CD4-positive, alpha-beta T cell treated with Interleukin-10 for 1 hour (primary cell): ENCODE measurements at regions not wholly inside any gene's neighbourhood (a gene's known extent, or its start where the extent isn't known, plus 50 kb on each side); places are given as distances from the start of the nearest gene placed in this dataset.
"Not testable (repeated sequence)": the region's sequence is repeated elsewhere in the genome, so short reads cannot be mapped to it uniquely, and the experiment has no call there.

Source experiments
- DNase-seq: peaks from one replicate; pipeline ENCODE4 v3.0.0-alpha.2; 2020

DNA sequence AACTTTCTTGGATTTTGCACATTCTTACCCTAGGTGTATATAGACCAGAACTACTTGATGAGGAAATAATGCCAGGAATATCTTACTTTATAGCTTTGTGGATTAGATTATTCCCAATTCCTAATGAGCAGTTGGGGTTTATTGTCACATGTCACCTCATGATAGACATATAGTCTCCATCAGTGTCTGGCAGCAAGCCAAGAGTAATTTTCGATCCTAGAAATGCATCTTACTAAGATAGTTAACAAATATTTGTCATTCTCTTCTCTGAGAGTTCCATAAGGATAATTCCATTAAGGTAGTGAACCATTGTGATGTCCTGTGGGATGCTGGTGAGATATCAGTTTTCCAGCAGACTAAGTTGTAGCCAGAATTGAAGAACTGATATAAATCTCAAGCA is 1282.9 kb upstream of the B3GALT2 start:
- no peak for DNase-seq

DNA sequence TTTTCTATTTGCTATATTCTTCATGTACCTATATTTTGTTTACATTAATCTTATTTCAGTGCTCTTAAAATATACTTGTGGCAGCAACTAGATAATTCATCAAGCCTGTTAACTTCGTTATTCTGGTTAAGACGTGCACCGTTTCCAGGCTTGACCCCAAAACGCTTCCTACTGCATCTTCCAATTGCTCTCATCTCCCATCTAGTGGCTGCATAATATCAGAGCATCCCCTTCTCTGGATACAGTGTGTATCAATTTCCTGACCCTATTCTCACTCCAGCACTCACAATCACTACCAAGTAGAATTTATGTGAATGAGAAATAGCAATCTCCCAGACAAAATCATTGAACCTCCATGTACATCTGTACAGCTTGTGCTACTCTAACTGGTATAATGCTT is 1280.3 kb upstream of the B3GALT2 start:
- peak; percentile 1 for DNase-seq

DNA sequence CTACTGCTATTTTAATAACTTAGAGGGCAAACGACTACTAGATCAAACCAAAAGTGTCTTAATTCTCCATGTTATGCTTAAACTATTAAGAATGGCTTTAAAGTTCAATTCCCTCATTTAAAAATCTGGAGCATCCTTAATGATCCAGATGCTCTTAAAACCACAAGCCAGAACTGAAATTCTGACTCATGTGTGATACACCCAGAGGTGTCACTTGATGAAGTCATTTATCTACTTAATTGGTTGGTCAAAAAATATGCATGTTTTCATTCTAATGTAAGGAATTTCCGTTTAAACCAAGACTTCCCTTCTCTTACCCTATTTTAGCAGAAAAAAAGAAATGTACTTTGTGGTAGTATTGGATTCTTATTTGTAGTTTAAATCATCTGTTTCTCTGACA is 1261.2 kb upstream of the B3GALT2 start:
- DNase-seq = no peak

DNA sequence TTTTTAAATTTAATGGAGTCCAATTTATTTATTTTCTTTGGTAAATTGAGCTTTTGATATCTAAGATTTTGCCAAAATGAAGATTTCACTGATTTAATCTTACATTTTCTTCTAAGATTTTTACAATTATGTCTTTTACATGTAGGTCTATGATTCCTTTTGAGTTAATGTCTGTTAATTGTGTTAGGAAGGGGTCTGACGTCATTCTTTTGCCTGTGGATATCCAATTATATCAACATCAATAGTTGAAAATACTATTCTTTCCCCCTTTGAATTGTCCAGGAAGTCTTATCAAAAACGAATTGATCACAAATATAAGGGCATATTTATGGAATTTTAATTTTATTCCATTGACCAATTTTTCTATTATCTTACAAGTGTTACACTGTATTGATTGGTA is 1258.8 kb upstream of the B3GALT2 start:
- no peak for DNase-seq

DNA sequence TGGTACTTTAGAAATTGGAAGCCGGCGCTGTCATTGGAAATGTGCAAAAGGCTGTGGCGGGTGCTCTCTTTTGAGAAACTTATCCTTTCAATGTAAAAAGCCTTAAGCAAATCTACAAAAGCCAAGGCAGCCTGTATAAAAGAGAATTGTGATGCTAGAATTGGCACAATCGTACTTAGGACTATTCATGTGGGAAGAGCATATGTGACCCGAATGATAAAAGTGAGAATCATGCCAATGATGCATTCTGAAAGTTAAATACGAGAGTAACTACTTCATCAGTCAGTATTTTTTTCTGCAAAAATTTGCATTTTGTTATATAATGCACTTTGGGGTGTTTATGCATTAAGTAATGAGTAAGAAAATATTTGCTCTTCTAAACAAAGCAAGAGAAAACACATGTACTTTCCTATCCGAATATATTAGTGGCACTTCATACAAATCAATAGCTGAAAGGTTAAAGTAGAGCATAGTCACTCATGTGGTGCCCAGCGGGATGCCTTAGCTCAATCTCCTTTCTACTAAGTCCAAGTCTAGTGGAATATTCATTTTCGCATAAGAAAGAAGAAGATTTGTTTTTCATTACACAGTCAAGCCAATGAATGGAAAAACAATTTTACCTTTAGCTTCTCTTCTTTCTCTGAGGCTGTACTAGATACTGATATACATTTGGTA is 1256.6 kb upstream of the B3GALT2 start:
- no peak for DNase-seq

DNA sequence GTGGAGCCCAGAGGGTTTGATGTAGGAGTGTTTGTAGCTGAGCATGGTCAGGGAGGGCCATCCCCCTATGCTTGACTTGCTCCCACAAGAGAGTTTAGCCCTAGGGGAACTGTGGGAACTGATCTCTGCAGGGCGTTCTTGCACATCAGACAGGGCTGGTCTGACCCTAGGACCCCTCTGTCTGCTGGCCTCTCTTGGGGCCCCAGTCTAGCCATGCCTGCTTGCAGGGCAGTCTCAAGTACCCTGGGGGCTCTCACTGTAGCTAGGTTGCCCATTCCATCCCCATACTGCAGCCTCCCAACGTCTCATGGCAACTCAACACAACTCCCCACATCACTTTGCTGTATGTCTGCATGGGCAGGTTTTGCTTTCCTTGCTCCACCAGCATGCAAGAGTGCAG is 1250.7 kb upstream of the B3GALT2 start:
- no peak for DNase-seq

DNA sequence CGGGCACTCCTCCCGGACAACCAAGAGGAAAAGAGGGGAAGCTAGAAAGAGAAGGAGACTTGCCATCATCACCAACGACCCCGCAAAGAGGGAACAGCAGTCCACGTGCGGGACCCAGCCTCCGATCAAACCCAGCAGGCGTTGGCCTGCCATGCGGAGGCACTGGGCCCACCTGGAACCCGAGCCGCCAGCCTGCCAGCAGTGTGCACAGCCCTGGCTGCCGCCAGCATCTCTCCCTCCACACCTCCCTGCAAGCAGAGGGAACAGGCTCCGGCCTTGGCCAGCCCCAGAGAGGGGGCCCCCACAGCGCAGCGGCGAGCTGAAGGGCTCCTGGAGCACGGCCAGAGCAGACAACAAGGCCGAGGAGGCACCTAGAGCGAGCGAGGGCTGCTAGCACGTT is 1244.7 kb upstream of the B3GALT2 start:
- no peak for DNase-seq

DNA sequence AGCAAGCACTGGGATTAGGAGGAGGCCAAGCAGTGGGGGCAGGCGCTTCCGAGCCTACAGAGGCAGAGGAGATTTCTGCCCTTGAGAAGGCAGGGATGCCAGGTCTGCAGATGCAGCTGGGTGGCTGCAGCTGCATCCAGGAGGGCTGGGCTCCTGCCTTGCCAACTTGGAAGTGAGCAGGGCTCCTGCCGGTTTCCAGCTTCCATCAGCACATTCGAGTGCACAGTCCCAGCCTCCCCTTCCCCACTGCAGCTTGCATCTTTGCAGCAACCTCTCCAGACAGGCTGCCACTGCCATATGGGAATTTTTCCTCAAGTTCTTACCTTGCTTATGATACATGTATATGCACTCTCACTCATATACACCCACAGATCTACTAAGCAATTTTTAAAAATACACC is 1234.3 kb upstream of the B3GALT2 start:
- no peak for DNase-seq

DNA sequence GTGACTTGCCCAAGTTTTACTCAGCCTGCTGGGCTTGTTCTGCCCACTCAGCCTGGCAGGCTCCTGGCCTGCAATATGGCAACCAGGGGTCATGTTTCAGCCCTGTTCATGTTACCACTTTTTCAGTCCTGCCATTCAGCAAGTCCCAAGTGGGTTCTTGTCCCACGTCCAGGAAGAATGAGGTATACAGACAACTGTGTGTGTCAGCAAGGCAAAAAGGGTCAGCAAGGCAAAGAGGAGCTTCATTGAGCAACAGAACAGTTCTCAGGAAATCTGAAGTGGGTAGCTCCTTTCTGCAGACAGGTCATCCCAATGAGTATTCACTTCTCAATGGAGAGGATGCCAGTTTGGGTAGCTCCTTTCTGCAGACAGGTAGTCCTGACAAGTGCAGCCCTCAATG is 1233.3 kb upstream of the B3GALT2 start:
- no peak for DNase-seq

DNA sequence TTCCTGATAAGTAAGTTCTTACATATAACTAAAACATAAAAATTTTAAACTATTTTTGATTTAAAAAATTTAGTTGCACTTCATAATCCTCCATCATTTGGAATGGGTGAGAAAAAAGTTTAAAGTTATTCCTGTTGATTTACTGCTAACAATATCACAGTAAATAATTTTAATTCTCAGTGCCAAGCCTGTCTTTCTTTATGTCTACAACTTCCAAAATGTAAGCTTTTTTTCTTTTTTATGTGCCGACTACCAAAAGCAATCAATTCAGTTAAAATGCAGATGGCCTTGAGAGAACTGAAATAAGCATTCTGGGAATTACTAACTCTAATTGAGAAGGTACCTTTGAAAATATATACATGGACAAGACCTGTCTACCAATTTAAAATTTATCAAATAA is 1224.3 kb upstream of the B3GALT2 start:
- DNase-seq = no peak

DNA sequence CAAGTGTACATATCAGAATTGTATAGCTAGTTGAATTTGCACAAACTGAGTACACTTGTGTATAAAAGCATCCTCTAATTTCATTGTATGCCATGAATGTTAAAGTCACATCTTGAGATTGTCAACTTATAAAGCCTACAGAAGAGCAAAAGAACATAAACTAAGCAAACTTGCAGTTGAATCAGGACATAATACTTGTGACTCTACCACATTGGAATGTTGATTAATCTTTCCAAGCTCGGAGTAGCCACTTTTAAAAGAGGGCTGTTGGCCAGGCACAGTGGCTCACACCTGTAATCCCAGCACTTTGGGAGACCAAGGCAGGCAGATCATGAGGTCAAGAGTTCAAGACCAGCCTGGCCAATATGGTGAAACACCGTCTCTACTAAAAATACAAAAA is 1220.8 kb upstream of the B3GALT2 start:
- not testable (repeated sequence) for DNase-seq

DNA sequence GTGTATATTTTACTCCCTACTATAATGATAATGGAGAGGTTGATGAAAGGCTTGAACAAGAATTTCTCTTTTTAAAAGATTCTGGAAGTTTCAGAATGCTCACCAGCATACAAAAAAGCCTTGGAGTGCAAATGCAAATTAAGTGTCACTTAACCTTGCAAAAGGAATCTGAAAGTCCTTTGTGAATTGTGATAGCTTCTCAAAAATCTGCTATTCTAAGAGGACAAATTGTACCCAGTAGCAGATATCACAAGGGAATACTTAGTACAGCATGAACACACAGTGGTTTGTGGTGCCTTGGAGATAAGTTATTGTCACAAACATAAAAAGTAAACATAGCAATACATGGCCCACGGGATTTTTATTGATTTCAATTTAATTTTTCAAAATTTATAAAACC is 1208.3 kb upstream of the B3GALT2 start:
- DNase-seq = no peak

DNA sequence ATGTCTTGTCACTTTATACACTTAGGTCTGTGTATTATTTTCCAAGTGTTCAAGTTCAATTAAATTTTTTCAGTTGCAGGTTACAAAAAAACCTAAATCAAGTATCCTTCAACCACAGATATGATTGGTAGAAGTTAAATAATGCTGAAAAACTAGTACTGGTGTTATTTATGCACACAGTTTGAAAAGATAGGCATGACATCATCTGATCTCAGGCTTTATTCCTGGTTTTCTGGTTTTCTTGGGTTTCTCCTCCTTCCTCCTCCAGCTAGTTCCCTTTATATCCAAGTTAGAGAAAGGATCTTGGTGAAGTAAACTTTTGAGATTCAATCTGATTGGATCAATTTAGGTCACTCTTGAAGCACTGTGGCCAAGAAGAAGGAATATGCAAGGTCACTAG is 1201.1 kb upstream of the B3GALT2 start:
- DNase-seq = no peak

DNA sequence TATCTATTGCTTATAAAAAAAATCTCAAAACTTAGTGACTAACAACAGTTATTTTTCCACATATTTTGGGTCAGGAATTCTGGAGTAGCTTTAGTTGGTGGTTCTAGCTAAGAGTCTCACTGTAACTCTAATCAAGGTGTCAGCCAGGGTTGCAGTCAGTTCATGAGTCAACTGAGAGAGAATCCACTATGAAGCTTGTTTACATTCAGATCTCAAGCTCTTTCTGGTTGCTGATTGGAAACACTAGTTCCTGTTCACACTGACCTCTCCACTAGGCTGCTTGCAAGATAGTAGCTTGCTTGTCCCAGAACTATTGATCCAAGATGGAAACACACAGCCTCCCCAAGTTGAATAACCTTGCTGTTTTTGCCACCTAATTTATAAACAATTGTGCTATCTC is 1192.1 kb upstream of the B3GALT2 start:
- no peak for DNase-seq

DNA sequence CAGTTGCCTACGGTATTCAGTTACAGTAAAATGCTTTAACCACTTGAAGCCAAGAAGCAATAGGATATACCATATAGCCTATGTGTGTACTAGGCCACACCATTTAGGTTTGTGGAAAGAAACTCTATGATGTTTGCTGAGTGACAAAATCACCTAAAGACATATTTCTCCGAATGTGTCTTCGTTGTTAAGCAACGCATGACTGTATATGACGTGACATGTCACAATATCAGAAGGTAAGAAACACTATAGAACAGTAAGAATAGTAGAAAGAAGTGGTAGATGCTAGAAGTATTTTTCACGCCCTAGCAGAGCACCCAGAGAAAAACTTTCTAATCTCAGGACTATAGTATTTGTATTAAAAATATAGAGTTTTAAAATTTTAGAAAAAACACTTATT is 1188.2 kb upstream of the B3GALT2 start:
- DNase-seq = no peak

DNA sequence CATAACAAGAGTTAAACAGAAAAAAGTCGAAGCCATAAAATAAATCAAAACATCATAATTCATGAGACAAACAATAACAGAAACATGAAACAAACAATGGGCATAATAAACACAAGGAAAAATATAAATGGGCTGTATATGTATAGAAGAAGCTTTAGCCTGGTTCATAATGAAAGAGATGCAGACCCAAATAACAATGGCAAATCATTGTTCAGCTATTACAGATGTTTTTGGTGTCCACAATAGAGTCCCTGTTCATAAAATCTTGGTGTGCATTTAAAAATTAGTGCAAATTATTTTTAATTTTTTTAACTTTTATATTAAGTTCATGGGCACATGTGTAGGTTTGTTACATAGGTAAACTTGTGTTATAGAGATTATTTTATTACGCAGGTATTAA is 1185.9 kb upstream of the B3GALT2 start:
- no peak for DNase-seq

DNA sequence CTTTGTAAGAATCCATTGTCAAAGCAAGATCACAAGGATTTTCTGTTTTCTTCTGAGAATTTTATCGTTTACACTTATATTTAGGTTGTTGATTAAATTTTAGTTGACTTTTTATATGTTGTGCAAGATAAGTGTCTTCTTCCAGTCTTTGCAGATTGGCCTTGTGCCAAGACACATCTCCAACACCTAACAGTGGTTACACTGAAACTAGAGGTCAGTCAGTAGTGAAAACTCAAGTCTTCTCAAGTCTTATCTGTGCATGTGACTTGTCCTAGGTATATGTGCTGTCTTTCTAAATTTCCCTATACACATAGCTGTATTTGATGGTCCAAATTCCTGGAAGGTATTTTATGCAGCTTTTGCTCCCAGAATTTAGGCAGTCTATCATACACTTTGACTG is 1183.2 kb upstream of the B3GALT2 start:
- no peak for DNase-seq

DNA sequence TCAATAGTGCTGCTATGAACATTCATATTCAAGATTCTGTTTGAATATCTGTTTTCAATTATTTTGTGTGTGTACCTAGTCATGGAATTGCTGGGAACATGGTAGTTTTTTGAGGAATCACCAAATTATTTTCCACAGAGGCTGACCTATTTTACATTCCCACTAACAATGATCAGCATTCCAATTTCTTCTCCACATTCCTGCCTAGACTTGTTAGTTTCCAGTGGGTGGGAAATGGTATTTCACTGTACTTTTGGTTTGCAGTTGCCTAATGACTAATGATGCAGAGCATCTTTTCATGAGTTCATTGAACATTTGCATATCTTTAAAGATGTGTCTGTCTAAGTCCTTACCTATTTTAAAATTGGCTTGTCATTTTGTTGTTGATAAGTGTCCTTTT is 1182.6 kb upstream of the B3GALT2 start:
- no peak for DNase-seq

DNA sequence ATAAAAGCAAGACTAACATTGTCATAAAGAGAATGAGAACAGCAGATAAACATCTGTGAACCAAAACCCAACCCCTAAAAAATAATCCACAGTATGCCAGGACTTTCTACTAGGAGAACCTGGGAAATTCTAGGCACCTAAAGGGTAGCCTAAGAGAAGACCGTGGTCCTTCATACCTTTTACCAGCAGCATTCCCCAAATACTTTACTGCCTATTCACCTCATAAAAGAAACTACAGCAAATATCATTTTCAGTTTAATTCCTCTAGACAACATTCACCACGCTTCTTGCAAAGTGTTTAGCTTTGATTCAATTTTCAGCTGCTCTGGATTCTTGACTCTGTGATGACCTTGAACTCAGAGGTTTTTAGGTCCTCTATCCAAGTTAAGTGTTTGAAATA is 1180.7 kb upstream of the B3GALT2 start:
- no peak for DNase-seq

DNA sequence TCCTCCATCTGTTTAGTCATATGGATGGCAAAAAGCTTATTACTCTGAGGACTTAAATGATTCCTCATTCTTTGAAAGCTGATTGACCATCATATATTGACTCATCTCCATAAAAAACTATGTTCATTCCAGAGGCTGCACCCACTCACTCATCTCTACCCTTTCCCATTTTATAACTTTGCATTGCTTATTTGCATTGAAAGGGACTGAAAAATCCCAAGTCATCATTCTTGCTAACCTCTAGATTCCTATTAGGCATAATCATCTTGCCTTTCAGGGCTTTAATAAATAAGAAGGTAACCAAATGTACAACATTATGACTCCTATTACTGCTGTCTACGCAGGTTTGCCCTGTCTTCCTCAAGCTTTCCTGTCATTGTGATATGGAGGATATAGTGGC is 1180.3 kb upstream of the B3GALT2 start:
- DNase-seq = no peak

DNA sequence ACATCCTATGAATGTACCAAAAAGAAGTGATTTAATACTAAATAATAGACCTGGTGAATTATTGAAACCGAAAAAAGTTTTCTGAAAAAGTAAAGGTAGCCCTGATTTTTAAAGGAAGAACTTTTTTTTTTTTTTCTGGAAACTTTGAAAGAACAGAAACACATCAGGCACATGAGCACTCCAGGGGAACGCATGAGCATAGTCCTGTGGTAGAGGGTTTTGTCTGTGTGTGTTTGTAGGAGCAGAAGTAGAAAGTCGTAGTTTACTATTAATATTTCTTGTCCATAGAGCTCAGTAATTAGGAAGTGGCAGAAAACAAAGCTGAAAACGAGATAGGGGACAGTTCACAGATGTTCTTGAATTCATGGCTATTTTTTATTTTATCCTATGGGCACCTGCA is 1175.9 kb upstream of the B3GALT2 start:
- no peak for DNase-seq

DNA sequence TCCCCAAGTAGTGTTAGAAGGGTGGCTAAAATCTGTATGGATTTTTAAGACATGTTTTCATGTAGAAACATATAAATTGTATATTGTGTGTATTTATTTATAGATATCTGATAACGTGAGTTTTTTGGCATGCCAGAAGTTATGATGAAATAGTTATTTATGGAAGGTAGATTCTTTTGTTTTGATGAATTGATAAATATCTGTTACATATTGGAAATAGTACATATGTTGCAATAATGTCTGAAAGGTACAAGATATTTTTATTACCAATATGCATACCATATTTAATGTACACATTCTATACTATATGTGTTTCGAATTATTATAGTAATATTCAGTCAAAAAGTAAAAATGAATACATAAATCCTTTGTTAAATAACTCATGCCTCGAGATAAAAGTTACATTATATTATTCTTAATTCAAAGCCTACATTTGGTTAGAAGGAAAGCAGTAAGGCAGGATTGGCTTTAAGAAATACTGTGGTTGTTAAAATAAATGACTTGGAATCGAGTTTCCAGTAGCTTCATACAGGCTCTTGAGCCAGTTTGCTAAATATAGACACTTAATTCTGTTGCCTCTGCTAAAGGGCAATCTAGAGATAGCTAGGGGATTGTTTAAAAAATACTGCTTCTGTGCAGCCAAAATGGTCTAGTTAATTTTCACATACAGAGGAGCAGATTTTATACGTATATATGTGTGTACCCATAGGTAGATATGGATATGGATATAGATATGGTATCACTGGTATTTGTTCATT is 1175.1 kb upstream of the B3GALT2 start:
- no peak for DNase-seq

DNA sequence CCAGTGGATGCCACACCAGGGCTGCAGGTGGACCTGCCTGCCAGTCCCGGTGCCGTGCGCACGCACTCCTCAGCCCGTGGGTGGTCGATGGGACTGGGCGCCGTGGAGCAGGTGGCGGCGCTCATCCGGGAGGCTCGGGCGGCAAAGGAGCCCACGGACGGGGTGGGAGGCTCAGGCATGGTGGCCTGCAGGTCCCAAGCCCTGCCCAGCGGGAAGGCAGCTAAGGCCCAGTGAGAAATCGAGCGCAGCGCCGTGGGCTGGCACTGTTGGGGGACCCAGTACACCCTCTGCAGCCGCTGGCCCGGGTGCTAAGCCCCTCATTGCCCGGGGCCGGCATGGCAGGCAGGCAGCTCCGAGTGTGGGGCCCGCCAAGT is 1171.8 kb upstream of the B3GALT2 start:
- DNase-seq = no peak

DNA sequence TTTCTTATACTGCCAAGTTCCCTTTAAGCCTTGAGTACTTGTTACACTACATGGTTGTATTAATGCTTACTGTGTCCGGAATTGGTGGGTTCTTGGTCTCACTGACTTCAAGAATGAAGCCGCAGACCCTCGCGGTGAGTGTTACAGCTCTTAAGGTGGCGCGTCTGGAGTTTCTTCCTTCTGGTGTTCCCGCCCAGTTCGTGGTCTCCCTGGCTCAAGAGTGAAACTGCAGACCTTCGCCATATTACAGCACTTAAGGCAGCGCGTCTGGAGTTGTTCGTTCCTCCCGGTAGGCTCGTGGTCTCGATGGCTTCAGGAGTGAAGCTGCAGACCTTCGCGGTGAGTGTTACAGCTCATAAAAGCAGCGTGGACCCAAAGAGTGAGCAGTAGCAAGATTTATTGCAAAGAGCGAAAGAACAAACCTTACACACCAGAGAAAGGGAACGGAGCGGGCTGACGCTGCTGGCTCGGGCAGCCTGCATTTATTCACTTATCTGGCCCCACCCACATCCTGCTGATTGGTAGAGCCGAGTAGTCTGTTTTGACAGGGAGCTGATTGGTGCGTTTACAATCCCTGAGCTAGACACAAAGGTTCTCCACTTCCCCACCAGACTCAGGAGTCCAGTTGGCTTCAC is 1171.3 kb upstream of the B3GALT2 start:
- not testable (repeated sequence) for DNase-seq
